Posterior cingulate gyrus (tissue), 11 donors: ENCODE measurements at regions not wholly inside any gene's neighbourhood (a gene's known extent, or its start where the extent isn't known, plus 50 kb on each side); places are given as distances from the start of the nearest gene placed in this dataset.
"Not testable (repeated sequence)": the region's sequence is repeated elsewhere in the genome, so short reads cannot be mapped to it uniquely, and the experiment has no call there.

Source experiments
- DNase-seq, 10 donors: peaks; one replicate each; pipeline versions ENCODE4 v3.0.0 to v3.0.0-alpha.2; 2020 to 2021; ENCODE audit warnings: mixed read lengths in 3 of 10
- intact Hi-C: fragments of 100-400 bp; cut with DNase I; formaldehyde crosslinking; loops from one replicate; pipeline ENCODE4 v1.15.1; 2023

- intact Hi-C loops = no loop called here
- DNase-seq = no peak
These were observed 65.9 kb upstream of the AMN1 start for GRCh38 chr12:31794745-31795144.

- DNase-seq, intact Hi-C loops: not testable (repeated sequence)
These were observed 62.4 kb upstream of the AMN1 start for GRCh38 chr12:31791265-31791664.

- DNase-seq = no peak
- intact Hi-C loops = no loop called here
These were observed 61.9 kb upstream of the AMN1 start for GRCh38 chr12:31790759-31791158.

GRCh38 chr12:31785318-31785717, 56.5 kb upstream of the AMN1 start:
- intact Hi-C loops = no loop called here

GRCh38 chr12:31783996-31784645, 55.3 kb upstream of the AMN1 start:
- DNase-seq = no peak
- intact Hi-C loops = no loop called here

More at GRCh38 chr12:31785318-31785717, 56.5 kb upstream of the AMN1 start:
- no peak for DNase-seq

GRCh38 chr12:31783556-31783955, 54.7 kb upstream of the AMN1 start:
- intact Hi-C loops = no loop called here
- DNase-seq = no peak

GRCh38 chr12:31781894-31782540, 53.2 kb upstream of the AMN1 start:
- intact Hi-C loops = no loop called here
- no peak for DNase-seq

- DNase-seq = no peak
- intact Hi-C loops = no loop called here
These were observed 51.3 kb upstream of the AMN1 start for GRCh38 chr12:31780096-31780495.

GRCh38 chr12:31778687-31779086, 49.9 kb upstream of the AMN1 start:
- no peak for DNase-seq
- intact Hi-C loops = loop anchor here (10.0 kb wide), 1 partner anchor 56 kb away; no protein-coding TSS in a partner anchor
